HepG2 (cell line): ENCODE measurements at regions not wholly inside any gene's neighbourhood (a gene's known extent, or its start where the extent isn't known, plus 50 kb on each side); places are given as distances from the start of the nearest gene placed in this dataset.
A peak's percentile ranks its signal among the peaks of the same experiment; 100 is the strongest.

ENCODE experiments used
- BRD4 ChIP-seq: sonication (generic); formaldehyde crosslinking; IDR thresholded peaks from 2 replicates; pipeline ENCODE4 v1.4.0; 2020; ENCODE audit warnings: missing genetic modification reagents
- CEBPG ChIP-seq: IDR thresholded peaks from 2 replicates; pipeline ENCODE4 v1.6.1; 2016
- CTCF ChIP-seq: sonication (generic); formaldehyde crosslinking; IDR thresholded peaks from 2 replicates; pipeline ENCODE4 v1.5.0; 2020; ENCODE audit warnings: mild to moderate bottlenecking, missing genetic modification reagents, moderate library complexity
- GTF2F1 ChIP-seq: fragments of 150-350 bp; IDR thresholded peaks from 2 replicates; pipeline ENCODE4 v1.6.1; 2014; ENCODE audit warnings: low read length
- NCOA2 ChIP-seq: sonication (generic); formaldehyde crosslinking; IDR thresholded peaks from 2 replicates; pipeline ENCODE4 v1.8.0; 2022; ENCODE audit warnings: inconsistent platforms
- TBL1XR1 ChIP-seq: fragments of 150-350 bp; IDR thresholded peaks from 2 replicates; pipeline ENCODE4 v1.6.1; 2014; ENCODE audit warnings: borderline replicate concordance, low read length; ENCODE audit not compliant: partially characterized antibody
- TCF7 ChIP-seq: sonication (generic); IDR thresholded peaks from 2 replicates; pipeline ENCODE4 v1.6.1; 2016; ENCODE audit warnings: antibody characterized with exemption, low read depth
- TEF ChIP-seq: sonication (generic); formaldehyde crosslinking; IDR thresholded peaks from 2 replicates; pipeline ENCODE4 v1.5.0; 2020; ENCODE audit warnings: missing genetic modification reagents
- ZNF124 ChIP-seq: sonication (generic); formaldehyde crosslinking; IDR thresholded peaks from 2 replicates; pipeline ENCODE4 v1.4.0; 2020; ENCODE audit warnings: missing genetic modification reagents
- ZNF34 ChIP-seq: sonication (generic); formaldehyde crosslinking; IDR thresholded peaks from 2 replicates; pipeline ENCODE4 v1.4.0; 2020; ENCODE audit warnings: mild to moderate bottlenecking, missing genetic modification reagents, borderline replicate concordance
- ZNF354B ChIP-seq: sonication (generic); formaldehyde crosslinking; IDR thresholded peaks from 2 replicates; pipeline ENCODE4 v1.8.0; 2022; ENCODE audit warnings: mild to moderate bottlenecking, missing genetic modification reagents
- ZNF597 ChIP-seq: sonication (generic); formaldehyde crosslinking; IDR thresholded peaks from 2 replicates; pipeline ENCODE4 v1.5.0; 2020; ENCODE audit warnings: missing genetic modification reagents
- ZNF614 ChIP-seq: IDR thresholded peaks from 2 replicates; pipeline ENCODE4 v1.6.1; 2018; ENCODE audit warnings: missing biosample characterization, missing genetic modification reagents, inconsistent platforms, borderline replicate concordance

- TF ChIP-seq TBL1XR1 (peak; percentile 75), TEF (CRISPR knock-in tag) (no peak), CTCF (no peak), GTF2F1 (no peak), ZNF354B (CRISPR knock-in tag) (no peak), ZNF614 (CRISPR knock-in tag) (no peak), CEBPG (CRISPR knock-in tag) (peak; percentile 66), ZNF597 (no peak), TCF7 (no peak), ZNF124 (CRISPR knock-in tag) (no peak), ZNF34 (no peak), BRD4 (CRISPR knock-in tag) (no peak), NCOA2 (CRISPR knock-in tag) (no peak)
Observed at GRCh38 chr1:59057211-59057694, 239.6 kb upstream of the FGGY start.
